GM21447 (cell line): ENCODE measurements at regions not wholly inside any gene's neighbourhood (a gene's known extent, or its start where the extent isn't known, plus 50 kb on each side); places are given as distances from the start of the nearest gene placed in this dataset.

ENCODE experiments used
- ATAC-seq: cut with Tn5 transposase; IDR thresholded peaks from one replicate; pipeline ENCODE4 v1.9.1; 2021; ENCODE audit not compliant: unreplicated experiment

- no peak for ATAC-seq
Observed at GRCh38 chr12:29086325-29087271, 62.5 kb upstream of the FAR2 start.

DNA sequence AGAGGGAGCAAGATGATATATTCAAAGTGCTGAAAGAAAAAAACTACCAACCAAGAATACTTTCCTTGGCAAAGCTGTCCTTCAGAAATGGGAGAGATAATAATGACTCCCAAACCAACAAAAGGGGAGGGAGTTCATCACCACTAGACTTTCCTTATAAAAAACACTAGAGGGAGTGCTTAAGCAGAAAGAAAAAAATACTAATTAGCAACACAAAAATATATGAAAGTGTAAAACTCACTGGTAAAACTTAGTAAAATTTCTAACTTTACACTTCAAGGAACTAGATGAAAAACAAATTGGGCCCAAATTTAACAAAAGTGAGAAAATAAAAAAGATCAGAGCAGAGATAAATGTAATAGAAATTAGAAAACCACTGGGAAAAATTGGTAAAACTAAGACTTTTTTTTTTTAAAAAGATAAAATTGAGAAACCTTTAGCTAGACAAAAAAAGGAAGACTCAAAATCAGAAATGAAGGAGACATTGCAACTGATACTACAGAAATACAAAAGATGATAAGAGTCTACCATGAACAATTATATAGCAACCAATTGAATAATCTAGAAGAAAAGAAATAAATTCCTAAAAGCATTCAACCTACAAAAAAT lies 60.4 kb upstream of the FAR2 start:
- no peak for ATAC-seq
